H1 (cell line): ENCODE measurements at regions not wholly inside any gene's neighbourhood (a gene's known extent, or its start where the extent isn't known, plus 50 kb on each side); places are given as distances from the start of the nearest gene placed in this dataset.

ENCODE experiments used
- ATF3 ChIP-seq: IDR thresholded peaks from 2 replicates; pipeline ENCODE4 v1.6.1; 2011; ENCODE audit warnings: low read depth, mild to moderate bottlenecking, low read length; ENCODE audit not compliant: insufficient read depth
- BACH1 ChIP-seq: IDR thresholded peaks from 2 replicates; pipeline ENCODE4 v1.6.1; 2012; ENCODE audit warnings: low read length, improper control_type of control experiment
- BRCA1 ChIP-seq: IDR thresholded peaks from 2 replicates; pipeline ENCODE4 v1.6.1; 2012; ENCODE audit warnings: low read depth, low read length, improper control_type of control experiment
- CHD2 ChIP-seq: IDR thresholded peaks from 2 replicates; pipeline ENCODE4 v1.6.1; 2012; ENCODE audit warnings: low read length, improper control_type of control experiment
- CHD7 ChIP-seq: fragments of 300-600 bp; sonication (generic); IDR thresholded peaks from 2 replicates; pipeline ENCODE4 v1.7.1; 2012; ENCODE audit warnings: low read length, moderate library complexity, mild to moderate bottlenecking, inconsistent platforms; ENCODE audit not compliant: insufficient replicate concordance
- EZH2 ChIP-seq: fragments of 200-600 bp; sonication (generic); IDR thresholded peaks from 2 replicates; pipeline ENCODE4 v1.7.1; 2012; ENCODE audit warnings: low read depth, mild to moderate bottlenecking, moderate library complexity, low read length, inconsistent platforms; ENCODE audit not compliant: severe bottlenecking
- HDAC2 ChIP-seq, 2 experiments: fragments of 300-600 bp in 1 of 2; sonication (generic) in 1 of 2; IDR thresholded peaks; 2 replicates each; pipeline ENCODE4 v1.6.1; 2011 to 2012; ENCODE audit warnings: low read depth in 2 of 2, low read length in 2 of 2, mild to moderate bottlenecking in 2 of 2, moderate library complexity in 2 of 2, borderline replicate concordance in 1 of 2, inconsistent platforms in 1 of 2
- RXRA ChIP-seq: IDR thresholded peaks from 2 replicates; pipeline ENCODE4 v1.6.1; 2011; ENCODE audit warnings: low read depth, mild to moderate bottlenecking, low read length, moderate library complexity; ENCODE audit not compliant: insufficient read depth
- USF2 ChIP-seq: IDR thresholded peaks from 2 replicates; pipeline ENCODE4 v1.6.1; 2011; ENCODE audit warnings: low read length, improper control_type of control experiment

- TF ChIP-seq CHD7 (no peak), BRCA1 (no peak), RXRA (no peak), HDAC2 (IDR thresholded peaks at IDR 0.05; ENCODE audit: borderline replicate concordance in 1 of 2, low read depth in 2 of 2, low read length in 2 of 2) (no peak), USF2 (no peak), ATF3 (no peak), CHD2 (no peak), BACH1 (no peak), EZH2 (no peak)
- TF ChIP-seq, all 59 proteins: peak for 0
Observed at GRCh38 chr16:51306886-51307595, 156.0 kb upstream of the SALL1 start (continued).
